ENCODE measurements at regions not wholly inside any gene's neighbourhood (a gene's known extent, or its start where the extent isn't known, plus 50 kb on each side); places are given as distances from the start of the nearest gene placed in this dataset.

DNA sequence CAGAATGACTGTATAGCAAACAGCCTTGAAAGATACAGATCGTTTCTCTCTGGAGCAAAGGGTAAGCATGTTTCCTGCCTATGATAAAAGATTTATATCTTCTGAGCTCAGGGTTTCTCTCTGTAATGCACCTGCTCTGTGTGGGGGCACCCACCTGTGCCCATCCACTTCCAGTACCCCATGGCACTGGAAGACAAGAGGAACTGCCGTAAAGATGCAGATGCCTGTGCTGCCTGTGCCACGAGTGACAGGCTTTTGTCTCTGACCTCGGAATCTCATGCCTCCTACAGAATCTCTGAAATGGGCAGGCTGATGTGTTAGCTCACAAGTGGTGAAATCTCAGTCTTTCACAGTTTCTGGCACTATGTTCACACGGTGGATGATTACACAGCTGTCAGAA is 50.3 kb upstream of the ATP11A start:
- DNase-seq = no peak

DNA sequence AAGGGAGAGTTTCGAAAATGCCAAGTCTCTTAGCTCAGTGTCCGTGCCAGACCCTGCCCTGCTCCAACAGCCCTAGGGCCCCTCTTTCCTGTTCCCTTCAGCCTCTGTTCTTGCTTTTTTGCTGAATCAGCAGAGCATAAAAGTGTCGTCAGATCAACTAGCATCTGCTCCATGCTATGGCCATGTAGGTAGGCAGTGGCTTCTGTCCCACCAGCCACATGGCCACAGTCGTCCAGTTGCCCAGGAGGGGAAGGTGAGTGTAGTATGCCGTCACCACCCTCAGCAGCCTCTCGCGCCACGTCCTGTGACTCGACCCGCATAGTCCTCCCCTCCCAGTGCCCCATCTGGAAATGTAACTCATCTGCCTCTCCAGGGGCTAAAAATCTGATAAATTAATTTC is 50.9 kb upstream of the ATP11A start:
- no peak for DNase-seq

DNA sequence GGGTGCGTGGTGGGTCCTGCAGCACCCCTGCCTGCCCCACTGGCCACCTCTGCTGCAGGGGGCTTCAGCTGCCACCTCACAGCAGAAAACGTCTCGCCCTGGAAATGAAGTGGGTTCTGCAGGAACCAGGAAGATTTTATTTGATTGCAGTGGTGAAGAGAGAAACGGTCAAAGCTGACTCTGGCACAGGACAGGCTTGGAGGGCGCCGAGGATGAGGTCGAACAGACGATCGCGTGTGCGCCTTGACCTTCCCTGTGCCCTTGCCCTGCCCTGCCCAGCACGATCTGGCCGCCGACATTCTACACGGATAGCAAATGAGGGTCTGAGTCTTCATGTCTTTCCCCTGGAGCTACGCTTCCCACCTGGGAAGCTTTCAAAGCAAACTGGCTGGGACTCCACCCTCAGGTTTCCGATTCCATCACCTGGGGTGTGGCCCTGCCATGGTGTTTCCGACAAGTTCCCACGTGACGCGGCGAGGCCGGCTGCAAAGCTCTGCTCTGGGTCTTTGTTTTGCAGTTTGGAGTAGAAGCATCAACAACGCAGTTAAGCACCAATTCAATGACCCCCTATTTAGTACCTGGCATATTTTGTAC is 50.3 kb upstream of the TUBGCP3 start:
- peak; percentile 54 for DNase-seq
